ENCODE measurements at regions not wholly inside any gene's neighbourhood (a gene's known extent, or its start where the extent isn't known, plus 50 kb on each side); places are given as distances from the start of the nearest gene placed in this dataset.

GRCh38 chr2:234722176-234722575 is 225.3 kb upstream of the ARL4C start:
- Histone ChIP-seq H4K5ac (ENCODE audit: insufficient read length, low read depth, low read length) (no peak overlapping the region), H3K4me1 (replicated peaks in 1 of 4; ENCODE audit: control insufficient read depth in 3 of 4, insufficient read depth in 4 of 4, low read length in 3 of 4) (peaks cover 0 to 2% (median 0%) of the 10 kb centered on the region in 4 experiments; a peak in 1 of 7 replicates), H2BK15ac (ENCODE audit: low read length) (no peak overlapping the region), H2BK20ac (ENCODE audit: low read length) (no peak overlapping the region), H4K91ac (replicated peaks; ENCODE audit: insufficient read length, low read length) (no peak overlapping the region), H3K23ac (ENCODE audit: insufficient read length) (no peak overlapping the region), H3K56ac (replicated peaks; ENCODE audit: insufficient read length, low read depth, low read length) (no peak overlapping the region), H2BK120ac (replicated peaks; ENCODE audit: low read depth, low read length) (no peak overlapping the region), H4K8ac (ENCODE audit: extremely low read depth, insufficient read depth, low read length) (no peak overlapping the region), H2AK5ac (ENCODE audit: low read depth, low read length) (no peak overlapping the region), H3K4ac (replicated peaks; ENCODE audit: insufficient read length, low read depth, low read length) (no peak overlapping the region), H3K79me1 (ENCODE audit: low read depth, low read length) (no peaks in the 10 kb centered on the region), H3K4me2 (ENCODE audit: insufficient read depth in 1 of 2, low read depth in 2 of 2, low read length in 2 of 2) (no peak overlapping the region), H3K18ac (ENCODE audit: extremely low read depth, low read length) (no peak overlapping the region), H2AFZ (ENCODE audit: low read length) (no peak overlapping the region), H3K14ac (ENCODE audit: insufficient read length) (no peak overlapping the region), H3K4me3 (ENCODE audit: extremely low read depth in 1 of 4, insufficient read depth in 2 of 4, low read depth in 3 of 4, low read length in 4 of 4) (no peak overlapping the region), H3K36me3 (ENCODE audit: control insufficient read depth in 2 of 4, insufficient read depth in 4 of 4, low read length in 3 of 4) (no peaks in the 10 kb centered on the region), H3K9me3 (ENCODE audit: insufficient read depth in 2 of 2, low read depth in 1 of 2, low read length in 1 of 2) (no peaks in the 10 kb centered on the region), H3K27ac (ENCODE audit: low read depth, low read length) (no peak overlapping the region), H3K23me2 (ENCODE audit: low read depth, low read length) (no peaks in the 10 kb centered on the region), H2BK12ac (ENCODE audit: low read depth, low read length) (no peak overlapping the region), H4K20me1 (replicated peaks in 1 of 2; ENCODE audit: control insufficient read depth in 1 of 2, insufficient read depth in 2 of 2, low read length in 2 of 2) (no peaks in the 10 kb centered on the region), H2BK5ac (ENCODE audit: low read depth, low read length) (no peak overlapping the region), H3K9ac (replicated peaks in 1 of 4; ENCODE audit: extremely low read depth in 1 of 4, low read depth in 3 of 4, low read length in 3 of 4) (no peak overlapping the region), H3K27me3 (replicated peaks in 1 of 4; ENCODE audit: control insufficient read depth in 3 of 4, extremely low read depth in 1 of 4, insufficient read depth in 3 of 4, low read length in 3 of 4) (no peaks in the 10 kb centered on the region), H3K79me2 (ENCODE audit: control insufficient read depth in 1 of 2, insufficient read depth in 2 of 2, low read length in 2 of 2) (no peaks in the 10 kb centered on the region)
- FAIRE-seq (no peak), DNase-seq (ENCODE audit: low read depth in 1 of 2, low spot score in 2 of 2) (no peak)
- ChIA-PET CTCF (ENCODE audit: partially characterized antibody) (no interaction called here), POLR2A (ENCODE audit: partially characterized antibody) (no interaction called here)
- no peak for TF ChIP-seq EZH2 (IDR thresholded peaks at IDR 0.05; ENCODE audit: low read depth, low read length, severe bottlenecking)
- no peak for TF ChIP-seq KDM5A (IDR thresholded peaks at IDR 0.05; ENCODE audit: low read length)
- TF ChIP-seq SUZ12 (IDR thresholded peaks at IDR 0.05; ENCODE audit: low read length) = no peak
- TF ChIP-seq HDAC2 (IDR thresholded peaks at IDR 0.05; ENCODE audit: borderline replicate concordance in 1 of 2, low read depth in 2 of 2, low read length in 2 of 2) = no peak
- TF ChIP-seq SP2 (IDR thresholded peaks at IDR 0.05; ENCODE audit: low read length) = no peak
- no peak for TF ChIP-seq HDAC6 (IDR thresholded peaks at IDR 0.05; ENCODE audit: low read depth, low read length)
- TF ChIP-seq CHD2 (IDR thresholded peaks at IDR 0.05; ENCODE audit: low read length) = no peak
- TF ChIP-seq TAF1 (IDR thresholded peaks at IDR 0.05; ENCODE audit: low read depth, low read length) = no peak
- no peak for TF ChIP-seq PHF8 (conservative IDR thresholded peaks at IDR 0.05; ENCODE audit: low read depth, low read length)
- TF ChIP-seq USF2 (IDR thresholded peaks at IDR 0.05; ENCODE audit: low read length) = no peak
- no peak for TF ChIP-seq RBBP5 (IDR thresholded peaks at IDR 0.05; ENCODE audit: borderline replicate concordance, low read depth, low read length)
- no peak for TF ChIP-seq GTF2F1 (IDR thresholded peaks at IDR 0.05; ENCODE audit: borderline replicate concordance, low read depth, low read length)
- no peak for TF ChIP-seq EP300 (IDR thresholded peaks at IDR 0.05; ENCODE audit: borderline replicate concordance in 1 of 2, low read depth in 2 of 2, low read length in 2 of 2)
- TF ChIP-seq ZNF274 (IDR thresholded peaks at IDR 0.05; ENCODE audit: borderline replicate concordance, extremely low read depth, low read length) = no peak
- no peak for TF ChIP-seq JUND (IDR thresholded peaks at IDR 0.05; ENCODE audit: low read length)
